Esophagus squamous epithelium (tissue), 5 donors: ENCODE measurements at regions not wholly inside any gene's neighbourhood (a gene's known extent, or its start where the extent isn't known, plus 50 kb on each side); places are given as distances from the start of the nearest gene placed in this dataset.

Experiments used
- DNase-seq: peaks from one replicate; lab custom pipeline; 2025; lab: John Stamatoyannopoulos, UW
- H3K27ac ChIP-seq, 4 donors: fragments of 200-600 bp; sonication (generic); one replicate each; pipeline ENCODE4 v1.5.1; 2016 to 2019; ENCODE audit warnings: mild to moderate bottlenecking in 1 of 4
- H3K27me3 ChIP-seq, 4 donors: fragments of 200-600 bp; sonication (generic); 1 replicate in 3 of 4; 2 replicates in 1 of 4; pipeline versions ENCODE4 v1.5.1 to v1.6.0; 2017 to 2021; ENCODE audit warnings: antibody characterized with exemption in 1 of 4
- H3K36me3 ChIP-seq, 3 donors: fragments of 200-600 bp; sonication (generic); one replicate each; pipeline ENCODE4 v1.5.1; 2016 to 2019
- H3K4me1 ChIP-seq, 3 donors: fragments of 200-600 bp; sonication (generic); one replicate each; pipeline ENCODE4 v1.5.1; 2017 to 2019
- H3K4me3 ChIP-seq, 4 donors: fragments of 200-600 bp; sonication (generic); 1 replicate in 3 of 4; 2 replicates in 1 of 4; pipeline ENCODE4 v1.5.1; 2016 to 2019; ENCODE audit warnings: mild to moderate bottlenecking in 2 of 4, moderate library complexity in 1 of 4
- H3K9me3 ChIP-seq, 3 donors: fragments of 200-600 bp; sonication (generic); one replicate each; pipeline ENCODE4 v1.5.1; 2016 to 2019
- CTCF ChIP-seq, 6 experiments: fragments of 450-650 bp in 4 of 6; fragments of 200-600 bp in 2 of 6; sonication (generic) in 2 of 6; IDR thresholded peaks; one replicate each; pipeline ENCODE4 v1.5.1; 2016 to 2019; ENCODE audit warnings: antibody characterized with exemption in 6 of 6, mild to moderate bottlenecking in 4 of 6, moderate library complexity in 4 of 6
- POLR2A ChIP-seq, 4 donors: fragments of 450-650 bp; IDR thresholded peaks; one replicate each; pipeline ENCODE4 v1.6.1; 2017; ENCODE audit warnings: antibody characterized with exemption in 4 of 4, mild to moderate bottlenecking in 4 of 4, moderate library complexity in 3 of 4
- WGBS, 2 donors: methylation state at CpG; one replicate each; pipeline ENCODE4 v1.1.5; 2018; 5-methylcytosine and 5-hydroxymethylcytosine counted together
- intact Hi-C: fragments of 100-400 bp; cut with DNase I; formaldehyde crosslinking; loops from one replicate; pipeline ENCODE4 v1.15.0; 2022
- donor health status: DM: yes; HTN: yes; CAD: no.

GRCh38 chr6:104506429-104506828, 353.3 kb downstream of the HACE1 start:
- H3K27me3 ChIP-seq: no peaks in the 10 kb centered on the region
- DNase-seq: no peak
- H3K27ac ChIP-seq: no peak overlapping the region
- no peaks in the 10 kb centered on the region for H3K36me3 ChIP-seq
- no peaks in the 10 kb centered on the region for H3K4me1 ChIP-seq
- no peaks in the 10 kb centered on the region for H3K9me3 ChIP-seq
- TF ChIP-seq POLR2A (IDR thresholded peaks at IDR 0.05) (no peak), CTCF (IDR thresholded peaks at IDR 0.05) (no peak)
- intact Hi-C loops: no loop called here
- 43 to 56% methylated on average over 1 of the region's 1 CpG for WGBS, 2 donors
- no peak overlapping the region for H3K4me3 ChIP-seq

GRCh38 chr6:104505838-104506237, 353.9 kb downstream of the HACE1 start:
- 42 to 45% methylated on average over 2 of the region's 2 CpGs for WGBS, 2 donors
- no peaks in the 10 kb centered on the region for H3K4me1 ChIP-seq
- no peaks in the 10 kb centered on the region for H3K27me3 ChIP-seq
- no peak overlapping the region for H3K27ac ChIP-seq
- no peaks in the 10 kb centered on the region for H3K9me3 ChIP-seq
- intact Hi-C loops: no loop called here
- TF ChIP-seq POLR2A (IDR thresholded peaks at IDR 0.05): no peak
- no peak for TF ChIP-seq CTCF (IDR thresholded peaks at IDR 0.05)
- H3K4me3 ChIP-seq: no peak overlapping the region
- H3K36me3 ChIP-seq: no peaks in the 10 kb centered on the region
- DNase-seq: no peak

- intact Hi-C loops: no loop called here
- Histone ChIP-seq H3K9me3 (no peaks in the 10 kb centered on the region), H3K4me1 (no peaks in the 10 kb centered on the region), H3K4me3 (no peak overlapping the region), H3K27ac (no peak overlapping the region), H3K27me3 (no peaks in the 10 kb centered on the region), H3K36me3 (no peaks in the 10 kb centered on the region)
- DNase-seq: no peak
- TF ChIP-seq CTCF (IDR thresholded peaks at IDR 0.05) (no peak), POLR2A (IDR thresholded peaks at IDR 0.05) (no peak)
- 92 to 94% methylated on average over 2 of the region's 2 CpGs for WGBS, 2 donors
Measured at GRCh38 chr6:104500265-104500664, 359.5 kb downstream of the HACE1 start.

- Histone ChIP-seq H3K27me3 (no peaks in the 10 kb centered on the region), H3K4me1 (no peaks in the 10 kb centered on the region), H3K4me3 (no peak overlapping the region), H3K9me3 (no peaks in the 10 kb centered on the region), H3K36me3 (no peaks in the 10 kb centered on the region), H3K27ac (no peak overlapping the region)
- 72 to 77% methylated on average over 3 of the region's 3 CpGs for WGBS, 2 donors
- TF ChIP-seq POLR2A (IDR thresholded peaks at IDR 0.05) (no peak), CTCF (IDR thresholded peaks at IDR 0.05) (no peak)
- no peak for DNase-seq
- intact Hi-C loops: no loop called here
Measured at GRCh38 chr6:104486035-104486434, 373.7 kb downstream of the HACE1 start.

GRCh38 chr6:104484626-104485025, 375.1 kb downstream of the HACE1 start:
- WGBS, 2 donors: 38 to 66% methylated on average over 3 of the region's 3 CpGs
- no peaks in the 10 kb centered on the region for H3K4me1 ChIP-seq
- TF ChIP-seq CTCF (IDR thresholded peaks at IDR 0.05) (no peak), POLR2A (IDR thresholded peaks at IDR 0.05) (no peak)
- H3K4me3 ChIP-seq: no peak overlapping the region
- H3K27me3 ChIP-seq: no peaks in the 10 kb centered on the region
- intact Hi-C loops: no loop called here
- no peaks in the 10 kb centered on the region for H3K36me3 ChIP-seq
- DNase-seq: no peak
- no peak overlapping the region for H3K27ac ChIP-seq
- H3K9me3 ChIP-seq: no peaks in the 10 kb centered on the region
